ENCODE measurements at regions not wholly inside any gene's neighbourhood (a gene's known extent, or its start where the extent isn't known, plus 50 kb on each side); places are given as distances from the start of the nearest gene placed in this dataset.

- DNase-seq (no peak), ATAC-seq (no peak)
- POLR2A ChIA-PET: no interaction called here
- Mint-ChIP-seq H3K4me3 (no peak overlapping the region), H3K4me1 (ENCODE audit: low read depth) (no peaks in the 10 kb centered on the region), H3K27ac (no peak overlapping the region), H3K9me3 (peaks cover 2% of the 10 kb centered on the region), H3K27me3 (no peaks in the 10 kb centered on the region), H3K36me3 (ENCODE audit: low read depth) (no peaks in the 10 kb centered on the region)
- CTCF ChIA-PET: no interaction called here
- no peak for TF ChIP-seq CTCF (IDR thresholded peaks at IDR 0.05)
- intact Hi-C loops (cut with micrococcal nuclease): no loop called here
Observed at GRCh38 chr4:125626946-125627345, 312.2 kb downstream of the FAT4 start.

GRCh38 chr4:125639182-125639621, 324.4 kb downstream of the FAT4 start:
- H3K27me3 Mint-ChIP-seq: no peaks in the 10 kb centered on the region
- H3K4me3 Mint-ChIP-seq: no peak overlapping the region
- intact Hi-C loops (cut with micrococcal nuclease): no loop called here
- no peaks in the 10 kb centered on the region for H3K36me3 Mint-ChIP-seq (ENCODE audit: low read depth)
- peaks cover 3% of the 10 kb centered on the region for H3K9me3 Mint-ChIP-seq
- H3K4me1 Mint-ChIP-seq (ENCODE audit: low read depth): no peaks in the 10 kb centered on the region
- H3K27ac Mint-ChIP-seq: no peak overlapping the region
- no peak for TF ChIP-seq CTCF (IDR thresholded peaks at IDR 0.05)
- ChIA-PET CTCF (no interaction called here), POLR2A (interaction anchor here (1.1 kb wide), 1 partner anchor 1684 kb away, joined by 4 read pairs; no protein-coding TSS in a partner anchor)
- DNase-seq: no peak
- ATAC-seq: no peak

GRCh38 chr4:125641611-125642010, 326.9 kb downstream of the FAT4 start:
- no peak for DNase-seq
- H3K4me3 Mint-ChIP-seq: no peak overlapping the region
- H3K27me3 Mint-ChIP-seq: no peaks in the 10 kb centered on the region
- H3K36me3 Mint-ChIP-seq (ENCODE audit: low read depth): no peaks in the 10 kb centered on the region
- POLR2A ChIA-PET: no interaction called here
- no peak overlapping the region for H3K27ac Mint-ChIP-seq
- no peak for TF ChIP-seq CTCF (IDR thresholded peaks at IDR 0.05)
- intact Hi-C loops (cut with micrococcal nuclease): no loop called here
- H3K4me1 Mint-ChIP-seq (ENCODE audit: low read depth): no peaks in the 10 kb centered on the region
- peaks cover 3% of the 10 kb centered on the region for H3K9me3 Mint-ChIP-seq
- CTCF ChIA-PET: no interaction called here
- ATAC-seq: no peak

- Mint-ChIP-seq H3K9me3 (peaks cover 4% of the 10 kb centered on the region), H3K27ac (no peak overlapping the region), H3K4me3 (no peak overlapping the region), H3K4me1 (ENCODE audit: low read depth) (no peaks in the 10 kb centered on the region), H3K36me3 (ENCODE audit: low read depth) (no peaks in the 10 kb centered on the region), H3K27me3 (no peaks in the 10 kb centered on the region)
- ATAC-seq (no peak), DNase-seq (no peak)
- ChIA-PET POLR2A (no interaction called here), CTCF (no interaction called here)
- TF ChIP-seq CTCF (IDR thresholded peaks at IDR 0.05): no peak
- intact Hi-C loops (cut with micrococcal nuclease): no loop called here
Observed at GRCh38 chr4:125642645-125643044, 327.9 kb downstream of the FAT4 start.

GRCh38 chr4:125649452-125649851, 334.7 kb downstream of the FAT4 start:
- Mint-ChIP-seq H3K4me1 (ENCODE audit: low read depth) (no peaks in the 10 kb centered on the region), H3K27me3 (no peaks in the 10 kb centered on the region), H3K4me3 (no peak overlapping the region), H3K36me3 (ENCODE audit: low read depth) (no peaks in the 10 kb centered on the region), H3K9me3 (peaks cover 4% of the 10 kb centered on the region), H3K27ac (no peak overlapping the region)
- no peak for TF ChIP-seq CTCF (IDR thresholded peaks at IDR 0.05)
- ChIA-PET CTCF (no interaction called here), POLR2A (no interaction called here)
- DNase-seq: no peak
- intact Hi-C loops (cut with micrococcal nuclease): no loop called here
- ATAC-seq: no peak
